ENCODE measurements at regions not wholly inside any gene's neighbourhood (a gene's known extent, or its start where the extent isn't known, plus 50 kb on each side); places are given as distances from the start of the nearest gene placed in this dataset.

- no peaks in the 10 kb centered on the region; a peak in 1 of 4 replicates for H3K4me1 ChIP-seq (ENCODE audit: control insufficient read depth in 1 of 2, insufficient read depth in 2 of 2, low read depth in 1 of 2, low read length in 1 of 2)
- no peak for DNase-seq
- H3K4me3 ChIP-seq (ENCODE audit: low read depth in 2 of 2, low read length in 1 of 2): no peak overlapping the region
- CTCF ChIA-PET: no interaction called here
- H3K9me2 ChIP-seq: no peaks in the 10 kb centered on the region
- no peak overlapping the region for H3K9ac ChIP-seq
- H4K20me1 ChIP-seq (ENCODE audit: insufficient read depth): no peaks in the 10 kb centered on the region
- no peak overlapping the region for H3K27ac ChIP-seq (ENCODE audit: low read depth in 2 of 2, low read length in 1 of 2)
- no peaks in the 10 kb centered on the region for H3F3A ChIP-seq (replicated peaks; ENCODE audit: insufficient read depth)
- H2AFZ ChIP-seq (ENCODE audit: low read depth): no peak overlapping the region
- no peaks in the 10 kb centered on the region for H3K36me3 ChIP-seq (replicated peaks in 1 of 2; ENCODE audit: control insufficient read depth in 1 of 2, insufficient read depth in 2 of 2, low read length in 1 of 2)
- no peaks in the 10 kb centered on the region for H3K79me2 ChIP-seq (ENCODE audit: insufficient read depth)
- no peak for TF ChIP-seq EZH2phosphoT487 (IDR thresholded peaks at IDR 0.05; ENCODE audit: borderline replicate concordance, low read depth)
- POLR2A ChIA-PET: no interaction called here
- H3K27me3 ChIP-seq (ENCODE audit: insufficient read depth): no peaks in the 10 kb centered on the region
- H3K4me2 ChIP-seq: no peak overlapping the region
- WGBS (ENCODE audit: low lambda C conversion rate): 23% methylated on average over 3 of the region's 3 CpGs
- H3K9me3 ChIP-seq: no peaks in the 10 kb centered on the region
These were observed 345.5 kb downstream of the CHL1 start for GRCh38 chr3:542021-542420.

GRCh38 chr3:549636-550035 is 353.1 kb downstream of the CHL1 start:
- CTCF ChIA-PET: no interaction called here
- POLR2A ChIA-PET: no interaction called here
- TF ChIP-seq RAD21 (IDR thresholded peaks at IDR 0.05; ENCODE audit: low read length): no peak
- no peak for TF ChIP-seq FOXM1 (IDR thresholded peaks at IDR 0.05; ENCODE audit: low read depth)
- TF ChIP-seq RCOR1 (IDR thresholded peaks at IDR 0.05; ENCODE audit: low read length): no peak
- TF ChIP-seq USF1 (IDR thresholded peaks at IDR 0.05; ENCODE audit: borderline replicate concordance, low read depth): no peak
- TF ChIP-seq RFX5 (IDR thresholded peaks at IDR 0.05; ENCODE audit: low read length): no peak
- TF ChIP-seq GATA2 (CRISPR knock-in tag; IDR thresholded peaks at IDR 0.05): no peak
- TF ChIP-seq ELF1 (IDR thresholded peaks at IDR 0.05): no peak
- no peak for TF ChIP-seq TAF1 (IDR thresholded peaks at IDR 0.05; ENCODE audit: borderline replicate concordance, low read depth, low read length)

GRCh38 chr3:550471-550870 is 353.9 kb downstream of the CHL1 start:
- no peaks in the 10 kb centered on the region; a peak in 1 of 4 replicates for H3K4me1 ChIP-seq (ENCODE audit: control insufficient read depth in 1 of 2, insufficient read depth in 2 of 2, low read depth in 1 of 2, low read length in 1 of 2)
- no peaks in the 10 kb centered on the region for H3F3A ChIP-seq (replicated peaks; ENCODE audit: insufficient read depth)
- no peaks in the 10 kb centered on the region for H3K79me2 ChIP-seq (ENCODE audit: insufficient read depth)
- no peak for DNase-seq
- no peak overlapping the region for H3K27ac ChIP-seq (ENCODE audit: low read depth in 2 of 2, low read length in 1 of 2)
- ChIA-PET CTCF (no interaction called here), POLR2A (no interaction called here)
- H4K20me1 ChIP-seq (ENCODE audit: insufficient read depth): no peaks in the 10 kb centered on the region
- H3K27me3 ChIP-seq (ENCODE audit: insufficient read depth): no peaks in the 10 kb centered on the region
- no peaks in the 10 kb centered on the region for H3K9me3 ChIP-seq
- no peak for TF ChIP-seq RFX5 (IDR thresholded peaks at IDR 0.05; ENCODE audit: low read length)
- no peak for TF ChIP-seq FOXM1 (IDR thresholded peaks at IDR 0.05; ENCODE audit: low read depth)
- TF ChIP-seq EP300 (IDR thresholded peaks at IDR 0.05; ENCODE audit: borderline replicate concordance in 1 of 2, low read depth in 1 of 2, low read length in 1 of 2): no peak
- TF ChIP-seq NFIC (IDR thresholded peaks at IDR 0.05; ENCODE audit: borderline replicate concordance): no peak
- H3K9me2 ChIP-seq: no peaks in the 10 kb centered on the region
- H3K36me3 ChIP-seq (replicated peaks in 1 of 2; ENCODE audit: control insufficient read depth in 1 of 2, insufficient read depth in 2 of 2, low read length in 1 of 2): no peaks in the 10 kb centered on the region
- H3K9ac ChIP-seq: no peak overlapping the region
- no peak overlapping the region for H3K4me2 ChIP-seq
- no peak overlapping the region for H2AFZ ChIP-seq (ENCODE audit: low read depth)
- no peak overlapping the region for H3K4me3 ChIP-seq (ENCODE audit: low read depth in 2 of 2, low read length in 1 of 2)
- 41% methylated on average over 1 of the region's 1 CpG for WGBS (ENCODE audit: low lambda C conversion rate)

More at GRCh38 chr3:549636-550035, 353.1 kb downstream of the CHL1 start:
- no peaks in the 10 kb centered on the region for H3K36me3 ChIP-seq (replicated peaks in 1 of 2; ENCODE audit: control insufficient read depth in 1 of 2, insufficient read depth in 2 of 2, low read length in 1 of 2)
- no peaks in the 10 kb centered on the region for H3K27me3 ChIP-seq (ENCODE audit: insufficient read depth)
- H3K79me2 ChIP-seq (ENCODE audit: insufficient read depth): no peaks in the 10 kb centered on the region
- H4K20me1 ChIP-seq (ENCODE audit: insufficient read depth): no peaks in the 10 kb centered on the region
- H3K4me3 ChIP-seq (ENCODE audit: low read depth in 2 of 2, low read length in 1 of 2): no peak overlapping the region
- H3K9me3 ChIP-seq: no peaks in the 10 kb centered on the region
- no peak overlapping the region for H3K9ac ChIP-seq
- H3K27ac ChIP-seq (ENCODE audit: low read depth in 2 of 2, low read length in 1 of 2): no peak overlapping the region
- 24% methylated on average over 2 of the region's 2 CpGs for WGBS (ENCODE audit: low lambda C conversion rate)
- no peaks in the 10 kb centered on the region for H3F3A ChIP-seq (replicated peaks; ENCODE audit: insufficient read depth)
- no peak for DNase-seq
- no peaks in the 10 kb centered on the region for H3K9me2 ChIP-seq
- no peaks in the 10 kb centered on the region; a peak in 1 of 4 replicates for H3K4me1 ChIP-seq (ENCODE audit: control insufficient read depth in 1 of 2, insufficient read depth in 2 of 2, low read depth in 1 of 2, low read length in 1 of 2)
- no peak overlapping the region for H3K4me2 ChIP-seq
- no peak overlapping the region for H2AFZ ChIP-seq (ENCODE audit: low read depth)
